GM18517 (cell line): ENCODE measurements at regions not wholly inside any gene's neighbourhood (a gene's known extent, or its start where the extent isn't known, plus 50 kb on each side); places are given as distances from the start of the nearest gene placed in this dataset.
A peak's percentile ranks its signal among the peaks of the same experiment; 100 is the strongest.

Source experiments
- ATAC-seq: cut with Tn5 transposase; IDR thresholded peaks from one replicate; pipeline ENCODE4 v1.9.1; 2021; ENCODE audit warnings: mild to moderate bottlenecking, moderate library complexity; ENCODE audit not compliant: unreplicated experiment

DNA sequence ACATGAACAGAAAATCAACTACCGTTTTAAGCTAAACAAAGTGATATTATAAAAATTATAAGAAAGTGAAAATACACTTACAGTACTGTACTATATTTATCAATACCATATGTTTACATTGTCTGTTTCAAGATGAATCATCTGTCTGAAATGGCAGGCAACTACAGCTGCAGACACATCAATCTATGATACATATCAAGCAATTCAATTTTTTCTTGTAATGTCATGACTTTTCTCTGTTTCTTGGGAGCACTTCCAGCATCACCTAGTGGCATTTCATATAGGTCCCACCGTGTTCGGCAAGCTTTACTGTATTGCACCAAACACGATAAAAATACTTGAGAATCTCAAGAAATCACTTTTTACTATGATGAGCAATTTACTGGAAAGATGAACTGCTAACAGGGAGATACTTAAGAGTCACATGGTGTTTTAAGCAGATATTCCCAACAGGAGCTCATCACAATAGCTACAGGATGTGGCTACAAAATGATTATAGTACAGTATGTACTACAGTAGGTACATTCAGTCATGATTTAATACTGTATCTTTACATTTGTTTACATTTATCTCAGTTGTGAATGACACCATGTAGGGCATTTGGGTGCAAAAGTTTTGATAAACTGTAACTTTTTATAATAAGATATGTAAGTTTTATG is 207.4 kb downstream of the ADAM29 start:
- ATAC-seq = no peak

DNA sequence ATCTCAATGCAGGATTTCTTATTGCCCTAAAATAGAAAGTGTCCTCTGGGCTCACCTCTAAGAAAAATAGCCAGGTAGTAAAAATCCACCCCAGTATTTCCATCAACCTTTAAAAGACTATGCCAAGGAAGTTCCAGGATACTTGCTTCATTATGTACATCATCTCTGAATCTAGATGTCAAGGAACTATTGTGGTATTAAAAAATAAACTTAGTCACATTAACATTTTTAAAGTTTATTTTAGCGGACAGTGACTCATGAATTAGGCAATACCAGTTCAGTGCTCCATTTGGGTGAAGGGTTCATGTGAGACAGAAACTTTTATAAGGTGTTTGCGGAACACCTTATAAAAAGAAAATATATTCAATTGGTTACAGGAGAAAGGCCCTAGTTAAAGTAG is 209.2 kb downstream of the ADAM29 start:
- no peak for ATAC-seq

- ATAC-seq = no peak
These were observed 211.6 kb downstream of the ADAM29 start for GRCh38 chr4:175129797-175130196.

DNA sequence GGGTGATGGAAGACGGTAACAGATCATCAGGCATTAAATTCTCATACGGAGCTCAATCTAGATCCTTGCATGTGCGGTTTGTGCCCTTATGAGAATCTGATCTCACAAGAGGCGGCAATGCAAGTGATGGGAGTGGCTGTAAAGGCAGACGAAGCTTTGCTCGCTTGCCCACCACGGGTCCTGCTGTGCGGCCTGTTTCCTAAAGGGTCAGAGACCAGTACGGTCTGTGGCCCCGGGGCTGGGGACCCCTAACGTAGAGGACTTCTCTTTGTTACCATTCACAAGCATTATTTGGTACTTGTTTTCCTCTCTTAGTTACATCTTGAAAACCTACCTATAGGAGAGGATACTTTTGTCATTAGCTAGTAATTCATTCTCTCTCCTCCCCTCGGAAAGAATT is 221.0 kb downstream of the ADAM29 start:
- no peak for ATAC-seq

GRCh38 chr4:175143116-175143515 is 225.0 kb downstream of the ADAM29 start:
- ATAC-seq = no peak

GRCh38 chr4:175146799-175147198 is 228.6 kb downstream of the ADAM29 start:
- ATAC-seq = no peak

DNA sequence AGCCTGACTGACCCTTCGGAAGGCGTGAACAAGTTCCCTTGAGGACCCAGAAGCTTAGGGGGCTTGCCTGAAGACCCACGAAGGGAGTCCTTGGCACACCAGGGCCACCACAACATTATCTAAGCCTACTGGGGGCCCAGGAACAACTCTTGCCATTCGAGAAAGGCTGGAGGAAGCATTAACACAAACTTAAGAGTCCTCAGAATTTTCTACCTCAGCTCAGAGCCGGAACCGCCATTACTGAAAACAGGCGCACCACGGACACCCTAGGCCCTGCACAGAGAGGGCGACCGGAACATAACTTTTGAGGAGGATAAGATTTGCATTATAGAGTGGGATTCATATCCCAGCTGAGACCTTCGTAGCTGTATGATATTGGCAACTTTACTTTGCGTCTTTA is 229.1 kb downstream of the ADAM29 start:
- ATAC-seq = no peak

- ATAC-seq = no peak
These were observed 247.9 kb downstream of the ADAM29 start for GRCh38 chr4:175166020-175166419.

- no peak for ATAC-seq
These were observed 258.6 kb downstream of the ADAM29 start for GRCh38 chr4:175176710-175177109.

DNA sequence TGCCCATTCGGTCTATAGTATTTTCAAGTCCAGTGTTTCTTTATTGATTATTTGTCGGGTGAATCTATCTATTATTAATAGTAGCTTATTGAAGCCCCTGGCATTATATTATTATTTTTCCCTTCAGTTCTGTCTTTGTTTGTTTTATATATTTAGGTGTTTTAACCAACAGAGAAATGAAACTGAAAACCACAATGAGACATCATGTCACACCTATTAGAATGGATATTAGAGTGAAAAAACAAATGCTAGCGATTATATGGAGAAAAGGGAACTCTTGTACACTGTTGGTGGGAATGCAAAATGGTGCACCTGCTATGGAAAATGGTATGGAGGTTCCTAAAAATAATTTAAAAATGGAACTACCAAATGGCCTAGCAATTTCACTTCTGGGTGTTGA is 272.5 kb downstream of the ADAM29 start:
- ATAC-seq = no peak

DNA sequence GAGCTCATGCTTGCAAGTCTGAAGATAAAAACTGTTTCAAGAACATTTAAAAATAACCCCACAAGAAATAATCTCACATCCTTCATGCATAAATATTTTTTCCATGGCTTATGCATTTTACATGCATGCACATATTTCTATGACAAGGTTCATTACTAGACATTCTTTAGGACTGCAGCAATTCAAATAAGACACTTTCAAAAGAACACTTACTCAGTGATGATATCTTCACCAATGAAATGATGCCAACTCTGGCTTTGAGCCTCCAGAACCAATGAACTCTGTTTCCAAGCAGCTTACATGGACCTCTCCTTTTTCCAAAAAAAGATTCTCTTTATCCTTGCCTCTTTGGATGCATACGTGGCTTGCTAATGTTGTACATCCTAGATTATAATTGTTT is 279.9 kb downstream of the ADAM29 start:
- no peak for ATAC-seq

DNA sequence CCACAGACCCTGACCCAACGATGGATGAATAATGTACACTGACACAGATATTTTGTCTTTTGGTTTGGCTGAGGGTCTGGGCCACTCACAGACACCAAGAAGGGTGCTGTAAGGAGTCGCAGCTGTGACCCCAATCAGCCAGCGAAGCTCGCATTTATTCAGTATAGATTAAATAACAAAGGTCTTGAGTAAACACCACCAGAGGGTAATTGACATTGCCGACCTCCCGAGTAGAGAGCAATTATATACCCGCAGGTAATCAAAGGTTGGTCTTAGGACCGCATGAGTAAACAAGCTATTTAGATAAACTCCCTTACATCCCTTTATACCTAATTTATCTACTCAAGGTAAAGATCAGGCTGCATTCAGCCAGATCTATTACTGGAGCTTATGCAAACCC is 297.1 kb downstream of the ADAM29 start:
- ATAC-seq = no peak

DNA sequence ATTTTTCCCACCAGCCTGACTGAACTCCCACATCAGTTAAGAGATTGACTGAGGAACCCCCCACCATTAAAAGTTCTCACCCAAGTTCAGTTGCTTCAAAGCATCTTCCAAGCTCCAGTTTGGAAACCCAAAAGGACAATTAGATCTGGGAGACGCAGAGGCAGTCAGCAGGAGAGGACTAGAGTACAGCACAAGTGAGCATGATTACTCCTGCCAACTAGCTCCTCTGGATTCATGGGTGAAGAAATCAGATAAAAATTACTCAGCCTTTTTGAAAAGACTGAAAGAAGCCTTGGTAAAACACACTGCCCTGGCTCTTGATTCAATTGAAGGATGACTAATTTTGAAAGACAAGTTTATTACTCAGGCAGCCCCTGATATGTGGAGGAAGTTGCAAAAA is 297.5 kb downstream of the ADAM29 start:
- no peak for ATAC-seq

GRCh38 chr4:175229154-175229553 is 311.0 kb downstream of the ADAM29 start:
- no peak for ATAC-seq

GRCh38 chr4:175234162-175234561 is 316.0 kb downstream of the ADAM29 start:
- no peak for ATAC-seq

- ATAC-seq = no peak
These were observed 320.8 kb downstream of the ADAM29 start for GRCh38 chr4:175238827-175239517.

- no peak for ATAC-seq
These were observed 328.8 kb downstream of the ADAM29 start for GRCh38 chr4:175246941-175247340.

- ATAC-seq = no peak
These were observed 334.5 kb downstream of the ADAM29 start for GRCh38 chr4:175252642-175253041.

DNA sequence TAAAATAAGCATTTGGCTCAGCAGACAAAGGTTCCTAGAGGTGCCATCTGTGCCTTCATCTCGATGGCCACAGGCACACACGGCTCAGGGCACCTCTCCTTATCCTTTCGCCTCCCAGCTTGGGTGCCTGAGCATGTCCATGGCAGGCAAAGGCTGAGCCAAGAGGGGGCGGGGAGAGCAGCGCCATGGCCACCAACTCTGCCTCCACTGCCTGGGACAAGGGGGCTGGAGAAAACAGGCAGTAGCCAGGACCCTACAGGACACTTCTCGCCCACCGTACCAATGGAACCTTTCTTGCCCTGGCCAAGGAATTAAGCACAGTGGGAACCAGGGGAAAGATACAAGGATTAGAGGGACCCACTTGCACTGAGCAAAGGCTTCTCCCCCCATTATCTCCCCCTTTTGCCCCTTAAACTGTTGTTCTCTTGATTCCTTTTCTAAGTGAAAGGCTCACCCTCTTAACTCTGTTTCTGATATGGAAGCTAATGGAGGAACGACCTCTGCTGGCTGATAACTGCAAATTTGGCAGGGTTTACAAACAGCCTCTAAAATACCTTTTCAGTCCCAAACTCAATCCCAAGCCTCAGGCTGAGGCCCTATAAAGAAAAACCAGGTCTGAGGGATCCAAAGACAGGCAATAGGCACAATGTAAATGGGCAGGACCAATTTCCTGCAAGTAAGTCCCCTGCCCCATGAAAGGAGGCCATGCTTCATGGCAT is 335.2 kb downstream of the ADAM29 start:
- no peak for ATAC-seq

DNA sequence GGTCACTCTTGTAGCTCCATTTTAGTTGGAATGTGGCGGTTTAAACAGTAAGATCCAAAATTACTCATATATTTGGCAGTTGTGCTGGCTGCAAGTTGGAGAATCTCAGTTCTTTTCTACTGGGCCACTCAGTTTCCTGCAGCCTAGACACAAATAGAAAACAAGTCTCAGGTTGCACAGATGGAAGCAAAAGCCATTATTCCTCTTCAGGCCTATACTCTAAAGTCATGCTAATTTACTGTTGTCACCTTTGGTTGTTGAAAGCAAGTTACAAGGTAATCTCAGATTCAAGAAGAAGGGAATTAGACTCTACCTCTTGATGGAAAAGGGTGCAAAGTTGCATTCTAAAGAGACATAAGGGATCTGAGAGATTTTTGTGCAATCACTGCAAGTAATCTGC is 345.4 kb downstream of the ADAM29 start:
- no peak for ATAC-seq

GRCh38 chr4:175271010-175271630 is 353.0 kb downstream of the ADAM29 start:
- ATAC-seq = peak; percentile 88
